Neural cell (in vitro differentiated cells): ENCODE measurements at regions not wholly inside any gene's neighbourhood (a gene's known extent, or its start where the extent isn't known, plus 50 kb on each side); places are given as distances from the start of the nearest gene placed in this dataset.

Source experiments
- CTCF ChIP-seq: fragments of 450-650 bp; IDR thresholded peaks from 2 replicates; pipeline ENCODE4 v1.5.1; 2014; ENCODE audit warnings: antibody characterized with exemption, mild to moderate bottlenecking, moderate library complexity; ENCODE audit not compliant: poor library complexity, severe bottlenecking
- TAF1 ChIP-seq: IDR thresholded peaks from 2 replicates; pipeline ENCODE4 v1.6.1; 2012; ENCODE audit warnings: low read depth

- no peak for TF ChIP-seq CTCF
- no peak for TF ChIP-seq TAF1
Observed at GRCh38 chr18:73739098-73739497, 408.5 kb downstream of the FBXO15 start.
